Fibroblast of peridontal ligament (primary cell): ENCODE measurements at regions not wholly inside any gene's neighbourhood (a gene's known extent, or its start where the extent isn't known, plus 50 kb on each side); places are given as distances from the start of the nearest gene placed in this dataset.

ENCODE experiments used
- DNase-seq: peaks from one replicate; pipeline ENCODE4 v3.0.0-alpha.2; 2010; ENCODE audit errors: extremely low read depth

DNA sequence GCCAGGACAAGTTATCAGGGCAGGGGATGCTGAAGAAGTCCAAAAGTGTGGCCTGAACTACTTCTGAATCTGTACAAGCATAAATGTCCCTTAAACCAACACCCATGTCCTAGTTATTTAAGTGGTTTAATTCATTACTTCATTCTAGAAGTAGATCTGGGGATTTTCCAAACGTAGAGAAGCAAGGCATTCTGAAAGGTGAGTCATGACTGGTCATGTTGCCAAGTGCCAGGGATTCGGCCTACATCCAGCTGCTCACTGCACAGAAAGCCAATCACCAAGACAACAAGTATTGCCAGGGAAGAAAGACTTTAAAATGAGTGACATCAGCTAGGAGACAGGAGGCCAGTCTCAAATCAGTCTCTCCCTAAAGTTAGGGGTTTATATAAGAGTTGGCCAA is 396.6 kb downstream of the GABRB3 start:
- DNase-seq = no peak

- no peak for DNase-seq
Measured at GRCh38 chr15:26374806-26375205, 398.1 kb downstream of the GABRB3 start.

- DNase-seq = no peak
Measured at GRCh38 chr15:26372706-26373105, 400.2 kb downstream of the GABRB3 start.

- no peak for DNase-seq
Measured at GRCh38 chr15:26365077-26365476, 407.8 kb downstream of the GABRB3 start.

DNA sequence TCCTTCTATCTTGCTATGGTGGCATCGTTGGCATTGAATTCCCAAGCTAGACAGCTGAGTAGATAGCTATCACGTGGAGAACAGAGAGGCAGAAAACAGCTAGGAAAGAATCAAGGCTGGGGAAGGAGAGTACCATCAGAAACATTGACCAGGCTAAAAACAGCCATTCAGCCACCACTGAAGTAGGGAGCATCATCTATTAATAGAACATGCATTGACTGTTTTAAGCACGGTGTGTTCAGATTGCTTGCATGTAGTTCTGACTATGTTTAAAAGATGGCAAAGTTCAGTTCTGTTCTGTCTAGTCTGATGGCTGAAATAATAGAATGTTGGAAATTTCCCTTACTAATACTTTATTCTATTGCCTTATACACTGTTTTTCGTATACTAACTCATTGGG is 413.0 kb downstream of the GABRB3 start:
- DNase-seq = no peak

GRCh38 chr15:26358708-26359107 is 414.2 kb downstream of the GABRB3 start:
- no peak for DNase-seq

DNA sequence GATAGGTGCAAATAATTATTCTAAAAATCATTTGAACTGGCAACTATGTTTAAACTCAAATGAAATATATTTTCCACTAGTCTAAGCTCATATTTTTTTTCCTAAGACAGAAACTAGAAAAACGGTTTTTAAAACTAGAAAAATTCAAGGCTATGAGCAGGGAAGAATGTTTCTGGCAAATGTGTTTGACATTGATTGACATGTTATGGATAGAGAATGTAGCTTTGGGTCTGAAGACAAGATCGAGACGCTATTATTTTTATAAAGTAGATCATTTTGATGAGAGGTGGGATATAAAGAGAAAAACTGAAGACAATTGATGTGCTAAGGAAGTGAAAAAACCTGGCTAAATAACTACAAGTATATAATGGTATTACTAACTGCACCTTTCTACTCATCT is 415.2 kb downstream of the GABRB3 start:
- DNase-seq = no peak

DNA sequence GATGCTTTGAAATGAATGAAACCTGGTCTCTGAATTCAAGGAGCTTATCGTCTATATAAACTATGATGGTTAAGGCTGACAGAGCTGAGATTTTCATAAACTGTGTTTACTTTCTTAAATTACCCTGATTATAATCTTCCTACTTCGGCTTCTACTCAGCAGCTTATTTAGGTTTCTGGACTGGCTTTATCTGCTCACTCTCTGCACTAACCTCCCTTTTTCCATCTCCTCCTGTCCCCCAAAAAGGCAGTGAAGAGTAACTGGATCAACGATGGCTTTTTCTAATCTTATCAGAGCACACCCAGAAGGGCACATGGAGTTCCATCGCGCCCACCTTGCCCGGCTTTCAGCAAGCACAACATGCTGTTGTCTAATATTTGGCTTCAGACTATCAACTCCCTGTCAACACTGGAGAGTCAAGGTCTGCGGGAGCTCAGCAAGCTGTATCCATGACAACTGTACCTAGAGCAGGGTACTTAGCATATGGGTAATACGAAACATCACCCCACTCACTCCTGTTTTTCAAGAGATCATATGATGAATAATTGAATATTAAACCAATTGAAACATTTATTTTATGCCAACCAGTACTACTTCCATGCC is 417.3 kb downstream of the GABRB3 start:
- DNase-seq = no peak

DNA sequence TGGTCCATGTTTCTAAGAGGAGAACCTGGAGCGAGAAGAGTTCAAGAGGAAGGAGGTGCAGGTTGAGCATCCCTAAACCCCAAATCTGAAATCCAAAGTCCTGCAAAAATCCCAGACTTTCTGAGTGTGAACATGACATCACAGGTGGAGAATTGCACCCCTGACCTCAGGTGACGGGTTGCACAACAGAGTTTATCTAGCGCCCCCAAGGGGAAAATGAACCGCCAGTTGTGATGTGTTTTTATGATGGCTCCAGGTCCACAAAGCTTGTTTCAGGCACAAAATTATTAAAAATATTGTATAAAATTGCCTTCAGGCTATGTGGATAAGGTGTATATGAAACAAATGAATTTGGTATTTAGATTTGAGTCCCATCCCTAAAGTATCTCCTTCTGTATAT is 420.0 kb downstream of the GABRB3 start:
- no peak for DNase-seq

DNA sequence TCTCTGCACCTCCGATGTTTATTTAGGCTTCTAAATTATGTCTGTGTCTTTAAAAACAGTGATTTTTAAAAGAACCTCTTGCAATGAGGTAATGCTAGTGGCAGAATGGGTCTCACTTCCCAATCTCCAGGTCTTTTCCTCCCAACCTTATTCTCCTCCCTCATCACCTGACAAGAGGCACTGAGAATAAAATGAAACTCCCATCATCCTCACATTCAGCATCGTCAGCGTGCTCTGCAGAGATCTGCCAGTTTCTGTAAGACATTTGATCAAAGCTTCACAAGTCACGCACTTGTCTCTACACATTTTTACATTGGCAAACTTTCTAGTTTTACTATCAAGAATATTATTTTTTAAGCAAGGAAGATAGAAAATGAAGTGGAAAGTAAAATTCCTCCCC is 420.5 kb downstream of the GABRB3 start:
- DNase-seq = no peak

DNA sequence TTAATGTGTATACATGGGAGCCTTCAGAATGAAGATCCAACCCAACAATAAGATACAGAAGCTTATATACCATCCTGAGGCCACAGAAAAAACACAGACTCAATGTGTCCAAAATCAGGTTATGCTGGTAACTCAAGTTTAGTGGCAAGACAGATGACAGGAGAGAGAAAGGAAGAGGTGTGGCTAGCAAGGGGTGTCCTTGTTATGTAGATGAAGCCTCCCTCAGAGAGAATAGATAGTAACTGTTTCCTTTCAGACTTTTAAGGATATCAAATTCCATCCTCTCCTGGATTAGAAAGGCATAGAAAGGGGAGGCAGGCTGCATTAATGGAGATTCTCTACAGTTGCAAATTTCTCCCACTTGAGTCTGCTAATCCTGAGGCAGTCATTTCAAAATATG is 447.4 kb downstream of the GABRB3 start:
- DNase-seq = no peak

DNA sequence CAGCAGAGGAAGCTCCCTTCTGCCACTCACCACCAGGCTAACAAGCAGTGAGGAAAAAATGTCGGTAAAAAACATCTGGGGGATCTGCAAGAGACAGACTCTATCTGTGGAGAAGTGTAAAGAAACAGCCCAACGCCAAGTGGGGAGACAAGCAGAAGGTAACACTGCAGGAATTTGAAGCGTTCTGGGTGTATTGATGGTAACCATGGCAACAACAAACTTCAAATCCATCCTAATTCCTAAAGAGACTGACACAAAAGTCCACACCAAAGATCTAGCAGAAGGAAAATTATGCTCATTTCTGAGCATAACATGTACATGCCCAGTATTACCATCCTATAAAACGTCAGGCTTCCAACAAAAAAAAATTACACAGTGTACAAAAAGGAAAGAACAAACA is 449.3 kb downstream of the GABRB3 start:
- no peak for DNase-seq

DNA sequence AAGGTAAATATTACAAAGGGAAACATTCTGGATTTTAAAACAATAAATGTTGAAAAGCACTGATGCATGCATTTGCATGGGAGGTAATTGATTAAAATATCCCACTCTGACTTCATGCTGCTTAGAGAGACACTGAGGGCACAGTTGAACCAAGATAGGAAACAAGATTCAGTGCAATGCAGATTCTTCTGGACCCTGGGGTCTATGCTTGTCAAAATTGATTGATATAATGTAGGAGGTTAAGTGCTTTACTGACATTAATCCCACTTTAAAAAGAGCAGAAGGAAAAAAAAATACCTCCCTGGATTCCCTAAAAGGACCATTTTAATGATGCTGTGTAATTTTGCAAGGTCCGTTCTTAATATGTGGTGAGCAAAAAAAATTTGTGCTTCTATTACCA is 454.2 kb downstream of the GABRB3 start:
- no peak for DNase-seq

DNA sequence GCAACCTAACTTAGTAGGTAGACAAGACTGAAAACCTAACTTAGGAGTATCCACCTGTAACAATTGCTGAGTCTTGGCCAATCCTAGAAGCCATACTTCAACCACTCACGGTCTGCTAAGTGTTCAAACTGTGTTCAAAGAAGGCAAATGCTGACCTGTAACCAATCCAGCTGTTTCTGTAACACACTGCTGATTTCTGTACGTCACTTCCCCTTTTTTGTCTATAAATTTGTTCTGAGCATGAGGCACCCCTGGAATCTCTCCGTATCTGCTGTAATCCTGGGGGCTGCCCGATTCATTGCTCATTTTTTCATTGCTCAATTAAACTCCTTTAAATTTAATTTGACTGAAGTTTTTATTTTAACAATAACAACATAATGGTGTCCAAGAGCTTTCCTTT is 451.4 kb upstream of the ATP10A start:
- no peak for DNase-seq

- no peak for DNase-seq
Measured at GRCh38 chr15:26311710-26312236, 448.6 kb upstream of the ATP10A start.

DNA sequence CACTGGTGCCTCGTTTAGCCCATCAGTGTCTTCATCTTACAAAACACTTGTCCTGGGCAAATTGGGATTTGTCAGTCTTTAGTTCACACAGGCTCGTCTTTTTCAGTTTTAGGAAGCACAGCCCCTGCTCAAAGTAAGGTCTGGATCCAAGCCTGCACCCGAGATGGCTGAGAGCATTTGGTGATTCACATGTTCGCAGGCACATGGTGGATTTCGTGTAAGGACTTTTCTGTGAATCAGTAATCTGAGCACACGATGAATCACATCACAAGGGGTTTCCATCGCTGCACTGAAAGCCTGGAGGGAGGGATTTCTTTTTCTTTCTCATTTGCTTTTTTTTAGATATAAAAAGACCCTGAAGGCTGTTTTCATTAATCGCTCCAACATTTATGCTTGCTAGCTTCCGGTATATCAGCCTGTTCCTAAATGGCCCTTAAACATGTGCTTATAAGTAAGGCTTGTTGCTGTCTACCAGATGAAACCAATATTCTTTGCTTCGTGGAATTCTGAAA is 435.6 kb upstream of the ATP10A start:
- DNase-seq = no peak

DNA sequence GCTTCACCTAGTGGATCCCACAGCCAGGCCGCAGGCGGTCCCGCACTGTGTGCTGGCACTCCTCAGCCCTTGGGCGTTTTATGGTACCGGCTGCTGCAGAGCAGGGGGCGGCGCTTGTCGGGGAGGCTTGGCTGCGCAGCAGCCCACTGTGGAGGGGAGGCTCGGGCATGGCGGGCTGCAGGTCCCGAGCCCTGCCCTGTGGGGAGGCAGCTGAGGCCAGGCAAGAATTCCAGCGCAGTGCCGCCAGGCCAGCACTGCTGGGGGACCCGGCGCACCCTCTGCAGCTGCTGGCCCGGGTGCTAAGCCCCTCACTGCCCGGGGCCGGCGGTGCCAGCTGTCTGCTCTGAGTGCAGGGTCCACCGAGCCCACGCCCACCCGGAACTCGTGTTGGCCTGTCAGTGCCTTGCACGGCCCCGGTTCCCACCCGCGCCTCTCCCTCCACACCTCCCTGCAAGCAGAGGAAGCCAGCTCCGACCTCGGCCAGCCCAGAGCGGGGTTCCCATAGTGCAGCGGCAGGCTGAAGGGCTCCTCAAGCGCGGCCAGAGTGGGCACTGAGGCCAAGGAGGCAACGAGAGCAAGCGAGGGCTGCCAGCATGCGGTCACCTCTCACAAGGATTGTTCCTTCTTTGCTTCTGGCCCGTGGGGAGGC is 435.0 kb upstream of the ATP10A start:
- DNase-seq = no peak

GRCh38 chr15:26295336-26296085 is 432.4 kb upstream of the ATP10A start:
- DNase-seq = no peak

- no peak for DNase-seq
Measured at GRCh38 chr15:26294059-26294689, 431.0 kb upstream of the ATP10A start.

DNA sequence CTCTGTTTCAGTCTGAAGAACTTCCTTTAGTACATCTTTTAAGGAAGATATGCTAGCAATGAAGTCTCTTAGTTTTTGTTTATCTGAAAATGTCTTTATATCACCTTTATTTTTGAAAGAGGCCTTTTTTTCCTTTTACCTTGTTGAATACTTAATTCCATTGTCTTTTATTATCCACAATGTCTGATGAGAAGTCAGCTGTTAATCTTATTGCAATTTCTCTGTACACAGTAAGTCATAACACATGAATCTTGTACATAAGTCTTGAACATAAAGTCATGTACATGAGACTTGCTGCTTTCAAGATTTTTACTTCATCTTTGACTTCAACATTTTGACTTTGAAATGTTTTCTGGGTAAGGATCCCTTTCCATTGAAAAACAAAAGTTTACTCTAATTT is 424.3 kb upstream of the ATP10A start:
- DNase-seq = no peak

DNA sequence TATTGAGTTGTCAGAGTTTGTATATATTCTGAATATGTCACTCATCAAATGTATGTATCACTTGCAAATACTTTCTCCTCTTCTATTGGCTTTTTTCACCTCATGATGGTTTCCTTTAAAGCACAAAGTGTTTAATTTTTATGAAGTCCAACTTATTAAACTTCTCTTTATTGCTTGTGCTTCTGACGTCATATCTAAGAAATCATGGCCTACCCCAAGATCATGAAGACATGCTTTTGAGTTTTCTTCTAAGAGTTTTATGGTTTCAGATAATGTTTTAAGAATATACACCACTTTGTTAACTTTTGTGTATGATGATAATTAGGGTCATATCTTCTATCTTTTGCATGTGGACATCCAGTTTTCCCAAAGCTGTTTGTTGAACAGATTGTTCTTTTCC is 417.2 kb upstream of the ATP10A start:
- no peak for DNase-seq

DNA sequence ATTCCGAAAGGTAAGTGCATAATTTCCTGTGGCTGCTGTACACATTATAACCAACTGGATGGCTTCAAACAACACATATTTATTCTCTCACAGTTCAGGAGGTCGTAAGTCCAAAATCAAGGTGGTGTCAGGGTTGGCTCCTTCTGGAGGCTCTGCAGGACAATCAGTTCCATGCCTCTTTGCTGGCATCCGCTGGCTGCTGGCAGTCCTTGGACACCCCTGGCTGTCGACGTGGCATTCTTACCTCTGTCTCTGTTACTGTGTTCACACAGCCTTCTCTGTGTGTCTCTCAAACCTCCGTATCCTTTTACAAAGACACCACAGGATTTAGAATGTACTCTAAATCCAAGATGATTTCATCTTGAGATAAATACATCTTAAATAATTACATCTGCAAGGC is 398.8 kb upstream of the ATP10A start:
- no peak for DNase-seq
